HG03439 (cell line): ENCODE measurements at regions not wholly inside any gene's neighbourhood (a gene's known extent, or its start where the extent isn't known, plus 50 kb on each side); places are given as distances from the start of the nearest gene placed in this dataset.
"Not testable (repeated sequence)": the region's sequence is repeated elsewhere in the genome, so short reads cannot be mapped to it uniquely, and the experiment has no call there.

ENCODE experiments used
- ATAC-seq: cut with Tn5 transposase; IDR thresholded peaks from one replicate; pipeline ENCODE4 v1.9.1; 2021; ENCODE audit warnings: mild to moderate bottlenecking, moderate library complexity; ENCODE audit not compliant: unreplicated experiment

- ATAC-seq = no peak
Observed at GRCh38 chr13:69109891-69110525, 997.6 kb upstream of the ATXN8OS start.

GRCh38 chr13:69108486-69108885 is 999.1 kb upstream of the ATXN8OS start:
- ATAC-seq = no peak

GRCh38 chr13:69107436-69107835 is 1000.2 kb upstream of the ATXN8OS start:
- no peak for ATAC-seq

- ATAC-seq = no peak
Observed at GRCh38 chr13:69101841-69102240, 1005.8 kb upstream of the ATXN8OS start.

- ATAC-seq = no peak
Observed at GRCh38 chr13:69094485-69094884, 1013.1 kb upstream of the ATXN8OS start.

- no peak for ATAC-seq
Observed at GRCh38 chr13:69092615-69093322, 1014.9 kb upstream of the ATXN8OS start.

- ATAC-seq = no peak
Observed at GRCh38 chr13:69077267-69077666, 1030.4 kb upstream of the ATXN8OS start.

- ATAC-seq = no peak
Observed at GRCh38 chr13:69069554-69070133, 1038.0 kb upstream of the ATXN8OS start.

GRCh38 chr13:69050696-69051095 is 1056.9 kb upstream of the ATXN8OS start:
- ATAC-seq = no peak

- no peak for ATAC-seq
Observed at GRCh38 chr13:69044629-69045028, 1063.0 kb upstream of the ATXN8OS start.

- ATAC-seq = no peak
Observed at GRCh38 chr13:69040898-69041297, 1066.7 kb upstream of the ATXN8OS start.

- no peak for ATAC-seq
Observed at GRCh38 chr13:69035771-69036170, 1071.9 kb upstream of the ATXN8OS start.

- ATAC-seq = no peak
Observed at GRCh38 chr13:69028936-69029335, 1078.7 kb upstream of the ATXN8OS start.

GRCh38 chr13:69020120-69020519 is 1087.5 kb upstream of the ATXN8OS start:
- ATAC-seq = no peak

GRCh38 chr13:69018173-69018572 is 1089.5 kb upstream of the ATXN8OS start:
- ATAC-seq = not testable (repeated sequence)

GRCh38 chr13:69010789-69011188 is 1096.8 kb upstream of the ATXN8OS start:
- ATAC-seq = no peak

- no peak for ATAC-seq
Observed at GRCh38 chr13:69008499-69008898, 1099.1 kb upstream of the ATXN8OS start.

- ATAC-seq = no peak
Observed at GRCh38 chr13:68998056-68998455, 1109.6 kb upstream of the ATXN8OS start.

- no peak for ATAC-seq
Observed at GRCh38 chr13:68996668-68997025, 1111.0 kb upstream of the ATXN8OS start.

- no peak for ATAC-seq
Observed at GRCh38 chr13:68995972-68996667, 1111.5 kb upstream of the ATXN8OS start.

- ATAC-seq = no peak
Observed at GRCh38 chr13:68993154-68993553, 1114.5 kb upstream of the ATXN8OS start.

GRCh38 chr13:68988176-68988575 is 1119.5 kb upstream of the ATXN8OS start:
- no peak for ATAC-seq
